Mammary epithelial cell (primary cell): ENCODE measurements at regions not wholly inside any gene's neighbourhood (a gene's known extent, or its start where the extent isn't known, plus 50 kb on each side); places are given as distances from the start of the nearest gene placed in this dataset.

Experiments used
- CTCF ChIP-seq, 2 donors: IDR thresholded peaks in 1 of 2; conservative IDR thresholded peaks in 1 of 2; 2 replicates each; pipeline ENCODE4 v1.5.1; 2011 to 2012; ENCODE audit warnings: inconsistent platforms in 2 of 2, low read length in 2 of 2, mild to moderate bottlenecking in 2 of 2, control low read depth in 1 of 2, low read depth in 1 of 2; ENCODE audit not compliant: insufficient read depth in 1 of 2; ENCODE audit errors: extremely low read depth in 1 of 2
- EZH2 ChIP-seq: IDR thresholded peaks from 2 replicates; pipeline ENCODE4 v1.6.1; 2012; ENCODE audit warnings: low read length, inconsistent platforms, borderline replicate concordance

GRCh38 chr5:38039091-38039490 lies 199.2 kb upstream of the GDNF start:
- TF ChIP-seq CTCF (conservative IDR thresholded peaks at IDR 0.05 in 1 of 2, IDR thresholded peaks at IDR 0.05 in 1 of 2; ENCODE audit: extremely low read depth in 1 of 2, insufficient read depth in 1 of 2, low read depth in 1 of 2, low read length in 2 of 2) (no peak), EZH2 (no peak)
